ENCODE measurements at regions not wholly inside any gene's neighbourhood (a gene's known extent, or its start where the extent isn't known, plus 50 kb on each side); places are given as distances from the start of the nearest gene placed in this dataset.
A peak's percentile ranks its signal among the peaks of the same experiment; 100 is the strongest.

GRCh38 chr4:144302704-144303536, 162.4 kb upstream of the GYPA start:
- DNase-seq: peak; percentile 12

- DNase-seq: no peak
Observed at GRCh38 chr4:144304025-144304424, 163.5 kb upstream of the GYPA start.

GRCh38 chr4:144310535-144310934, 170.0 kb upstream of the GYPA start:
- no peak for DNase-seq

DNA sequence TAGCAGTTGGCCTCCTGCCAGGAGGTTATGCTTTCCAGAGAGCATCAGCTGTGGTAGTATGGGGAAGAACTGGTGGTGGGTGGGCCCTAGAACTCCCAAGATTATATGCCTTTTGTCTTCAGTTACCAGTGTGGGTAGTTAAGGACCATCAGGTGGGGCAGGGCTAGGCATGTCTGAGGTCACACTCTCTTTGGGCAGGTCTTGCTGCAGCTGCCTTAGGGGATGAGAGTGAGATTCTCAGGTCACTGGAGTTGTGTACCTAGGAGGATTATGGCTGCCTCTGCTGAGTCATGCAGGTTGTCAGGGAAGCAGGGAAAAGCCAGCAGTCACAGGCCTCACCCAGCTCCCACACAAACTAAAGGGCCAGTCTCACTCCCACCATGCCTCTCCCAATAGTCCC, 172.9 kb upstream of the GYPA start:
- DNase-seq: no peak

DNA sequence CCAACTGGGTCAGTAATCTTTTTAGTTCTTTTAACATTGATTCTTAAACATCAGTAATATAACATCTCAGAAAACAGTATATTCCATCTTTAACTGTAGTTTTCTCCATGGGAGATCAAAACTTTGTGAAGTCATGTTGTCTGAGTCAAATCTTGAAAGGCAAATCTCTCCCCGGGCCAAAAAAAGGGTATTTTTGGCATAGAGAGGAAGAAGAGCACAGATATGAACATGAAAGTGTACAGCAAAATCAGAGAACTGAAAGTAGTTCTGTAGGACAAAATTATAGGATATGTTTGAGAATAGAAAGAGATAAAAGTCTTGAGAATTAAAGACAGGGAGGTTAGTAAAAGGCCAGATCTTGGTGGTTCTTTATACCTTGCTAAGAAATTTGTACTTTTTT, 176.4 kb upstream of the GYPA start:
- no peak for DNase-seq

GRCh38 chr4:144318797-144319196, 178.3 kb upstream of the GYPA start:
- no peak for DNase-seq

- DNase-seq: no peak
Observed at GRCh38 chr4:144336633-144337032, 196.1 kb upstream of the GYPA start.

DNA sequence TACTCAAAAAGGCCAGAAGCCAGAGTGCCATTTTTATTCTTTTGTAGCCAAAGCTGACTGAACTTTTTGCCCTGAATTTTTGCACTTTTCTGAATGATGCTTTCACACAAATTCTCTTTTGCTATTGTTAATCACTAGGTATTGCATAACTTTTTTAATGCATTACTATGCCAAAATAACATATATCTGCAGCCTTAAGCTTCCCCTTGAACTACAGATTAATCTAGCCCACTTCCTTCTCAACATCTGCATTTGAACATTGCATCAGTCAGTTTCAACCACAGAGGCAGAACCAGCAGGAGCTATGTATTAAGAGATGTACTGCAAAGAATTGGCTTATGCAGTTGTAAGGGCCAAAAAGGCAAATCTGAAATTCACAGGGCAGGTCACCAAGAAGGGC, 197.6 kb upstream of the GYPA start:
- no peak for DNase-seq

GRCh38 chr4:144338834-144339233, 198.3 kb upstream of the GYPA start:
- DNase-seq: no peak

DNA sequence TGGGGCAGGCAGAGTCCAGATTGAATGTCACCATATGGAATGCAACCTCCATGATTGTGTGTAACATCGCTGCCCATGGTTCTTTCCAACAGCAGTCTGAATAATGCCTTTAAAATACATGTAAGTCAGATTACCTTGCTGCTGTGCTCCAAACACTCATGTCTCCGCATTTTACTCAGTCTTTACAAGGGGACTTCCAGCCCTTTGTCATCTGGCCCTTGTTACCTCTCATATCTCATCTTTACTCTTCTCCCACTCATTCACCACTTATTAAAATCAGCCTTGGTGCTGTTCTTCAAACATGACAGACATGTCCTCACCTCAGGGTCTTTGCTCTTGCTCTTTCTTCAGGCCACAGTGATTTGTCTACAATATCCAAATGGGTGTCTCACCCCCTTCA, 200.4 kb upstream of the GYPA start:
- no peak for DNase-seq

GRCh38 chr4:144342949-144343760, 202.6 kb upstream of the GYPA start:
- peak; percentile 22 for DNase-seq

DNA sequence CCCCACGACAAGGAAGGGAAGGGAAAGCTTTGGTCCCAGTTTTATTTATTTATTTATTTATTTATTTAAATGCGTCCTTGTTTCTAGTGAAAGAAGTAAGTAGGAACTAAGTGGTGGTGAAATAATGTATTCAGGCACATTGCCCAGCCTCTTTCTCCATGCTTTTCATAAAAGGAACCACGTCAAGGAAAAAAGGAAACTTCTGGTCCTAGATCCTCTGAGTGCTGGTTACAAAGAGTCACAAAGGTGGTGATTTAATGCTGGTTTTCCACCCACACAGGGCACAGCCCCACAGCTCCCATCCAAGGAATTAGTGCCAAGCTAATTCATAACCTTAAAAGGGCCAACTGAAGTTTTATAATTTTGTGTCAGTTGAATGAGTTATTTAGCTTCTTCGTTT, 206.6 kb upstream of the GYPA start:
- no peak for DNase-seq

GRCh38 chr4:144350706-144351105, 210.2 kb upstream of the GYPA start:
- no peak for DNase-seq

GRCh38 chr4:144351306-144351705, 210.8 kb upstream of the GYPA start:
- no peak for DNase-seq

DNA sequence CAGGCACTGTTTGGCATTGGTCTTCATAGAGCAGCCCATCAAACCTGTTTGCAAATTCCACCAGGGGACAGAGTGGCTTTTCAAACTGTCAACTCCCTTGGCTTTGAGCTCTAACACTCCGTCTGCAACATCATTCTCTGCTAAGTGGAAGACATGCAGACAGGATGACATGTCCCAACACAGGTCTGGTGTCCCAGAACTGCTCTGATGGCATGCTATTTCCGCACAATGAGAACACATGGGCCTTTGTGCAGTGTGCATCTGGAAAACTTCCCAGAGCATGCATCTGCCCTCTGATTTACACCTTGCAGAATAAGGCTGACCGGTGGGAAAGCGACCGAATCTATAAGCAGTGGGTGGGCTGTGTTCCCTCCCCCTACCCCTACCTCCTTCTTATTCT, 212.8 kb upstream of the GYPA start:
- peak; percentile 43 for DNase-seq

DNA sequence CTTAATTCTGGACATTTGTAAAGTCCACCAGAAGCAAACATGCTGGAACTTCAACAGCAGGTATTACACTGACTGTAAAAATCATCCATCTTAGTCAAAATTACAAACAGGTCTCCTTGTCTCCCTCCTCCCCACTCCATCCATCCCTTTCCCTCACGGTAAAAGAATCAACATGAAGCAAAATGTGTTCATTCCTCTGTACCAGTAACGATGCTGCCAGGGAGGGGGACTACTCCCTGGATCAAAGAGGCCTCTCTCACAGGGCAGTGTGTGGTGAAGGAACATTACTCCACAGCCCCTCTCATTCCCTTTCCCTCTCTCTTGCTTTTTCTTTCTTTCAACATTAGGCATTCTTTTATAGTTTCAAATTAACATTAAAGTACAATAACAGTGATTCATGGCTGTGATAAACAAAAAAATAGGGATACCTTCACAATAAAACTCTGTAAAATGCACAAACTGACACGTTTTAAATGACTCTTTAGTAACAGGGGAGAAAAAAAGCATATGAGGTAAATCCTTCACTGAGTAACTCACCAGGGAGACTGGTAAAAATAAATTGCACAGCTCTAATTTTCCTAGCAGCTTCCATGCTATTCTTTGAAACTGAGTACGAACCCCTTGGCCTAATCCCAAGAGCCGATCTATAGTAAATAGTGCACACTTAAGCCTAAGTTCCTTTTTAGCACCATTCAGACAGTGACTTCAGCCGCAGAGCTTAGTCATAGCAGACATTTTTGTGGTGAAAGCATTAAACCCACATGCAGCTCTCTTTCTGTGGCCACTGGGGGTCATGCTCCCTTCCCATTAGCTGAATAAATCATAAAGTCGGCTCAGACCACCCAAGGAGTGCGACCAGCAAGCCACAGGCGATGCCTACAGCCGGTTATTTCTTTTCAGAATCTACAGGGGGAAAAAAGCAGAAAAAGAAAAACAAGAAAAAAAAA, 215.6 kb upstream of the GYPA start:
- DNase-seq: peak; percentile 80

GRCh38 chr4:144356941-144357381, 216.4 kb upstream of the GYPA start:
- DNase-seq: peak; percentile 17

DNA sequence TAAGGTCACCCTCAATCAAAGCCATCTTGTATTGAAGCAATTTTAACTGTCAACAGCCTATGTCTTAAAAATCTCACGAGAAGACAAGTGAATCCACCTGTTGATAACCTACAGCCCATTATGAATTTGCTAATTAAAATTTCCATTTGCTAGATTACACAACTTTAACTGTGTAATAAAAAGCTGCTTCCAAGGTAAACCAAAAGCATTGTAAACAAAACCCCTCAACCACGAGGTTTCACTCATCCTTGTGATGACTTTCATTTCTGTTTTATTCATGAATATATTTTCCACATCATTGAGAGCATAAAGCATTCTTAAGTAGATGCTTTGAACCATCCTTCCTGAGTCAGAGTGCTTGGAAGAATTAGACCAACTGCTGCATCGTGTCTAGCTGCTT, 217.5 kb upstream of the GYPA start:
- no peak for DNase-seq

DNA sequence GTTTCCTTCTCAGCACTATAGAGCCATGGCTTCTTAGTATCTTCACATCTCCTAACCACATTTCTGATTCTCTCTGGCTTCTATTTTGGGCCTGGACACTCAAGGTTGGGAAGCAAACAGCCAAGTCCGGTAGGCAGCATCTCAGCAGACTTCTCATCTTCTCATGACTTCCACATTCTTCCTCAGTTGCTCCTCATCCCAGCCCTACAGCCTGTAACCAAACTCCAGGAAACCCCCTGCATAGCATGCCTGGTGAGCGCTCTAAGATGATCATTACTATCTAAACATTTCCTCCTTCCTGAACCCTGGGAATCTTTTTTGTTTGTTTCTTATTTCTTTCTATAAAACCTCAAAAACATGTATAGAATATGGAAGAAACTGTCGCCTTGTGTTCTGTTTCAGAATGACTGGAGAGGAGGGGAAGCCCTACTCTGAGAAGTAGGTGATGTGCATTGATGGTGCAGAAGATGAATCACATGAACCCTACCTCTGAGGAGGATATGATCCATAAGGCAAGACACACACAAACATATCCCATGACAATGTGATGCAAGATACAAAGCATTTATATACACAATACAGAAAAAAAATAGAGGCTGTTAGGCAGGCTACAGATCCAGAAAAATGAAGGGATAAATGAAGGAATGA, 219.8 kb upstream of the GYPA start:
- no peak for DNase-seq

GRCh38 chr4:144362366-144362765, 221.8 kb upstream of the GYPA start:
- DNase-seq: no peak

DNA sequence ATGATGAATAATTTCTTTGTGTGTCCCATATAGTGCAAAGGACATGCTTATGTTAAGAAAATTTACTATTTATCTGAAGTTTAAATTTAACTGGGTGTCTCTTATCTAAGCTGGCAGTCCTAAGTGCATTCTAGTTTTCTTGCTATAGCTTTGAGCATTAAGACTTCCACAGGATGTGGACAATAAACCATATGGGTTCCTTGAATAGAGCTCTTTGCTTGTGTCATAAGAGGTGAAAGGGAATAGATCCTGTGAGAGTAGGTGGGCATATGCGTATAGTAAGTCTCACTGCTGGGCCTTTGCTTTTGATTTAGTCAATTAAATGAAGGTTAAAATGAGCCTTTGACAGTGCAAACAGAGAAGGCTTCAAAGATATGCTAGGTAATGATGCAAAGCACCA, 223.4 kb upstream of the GYPA start:
- no peak for DNase-seq

DNA sequence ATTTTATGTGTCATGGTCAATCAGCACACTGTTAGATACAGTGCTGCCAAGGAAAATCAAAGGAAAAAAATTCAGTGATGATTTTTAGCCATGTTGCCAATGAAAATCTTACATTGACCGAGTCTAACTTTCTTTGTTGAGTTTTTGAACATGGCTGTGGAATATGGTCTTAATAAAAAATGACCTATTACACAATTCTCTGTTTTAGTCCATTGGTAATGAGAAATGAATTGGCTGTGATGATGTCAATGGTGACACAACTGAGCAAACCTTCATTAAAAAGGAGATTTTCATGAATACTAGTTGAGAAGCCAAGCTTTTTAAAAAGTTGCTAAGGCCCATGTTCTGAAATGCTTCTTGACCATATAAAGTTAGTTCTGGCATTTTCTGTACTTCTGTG, 225.9 kb upstream of the GYPA start:
- no peak for DNase-seq

Measured in tongue (tissue), 1 donor.